Trophoblast cell (in vitro differentiated cells and primary cell): ENCODE measurements at regions not wholly inside any gene's neighbourhood (a gene's known extent, or its start where the extent isn't known, plus 50 kb on each side); places are given as distances from the start of the nearest gene placed in this dataset.

Experiments
- DNase-seq, 2 donors: peaks; one replicate each; pipeline ENCODE4 v3.0.0-alpha.2; 2016
- H2AFZ ChIP-seq: 2 replicates; pipeline ENCODE4 v1.6.1; 2013; ENCODE audit warnings: low read length, moderate library complexity, mild to moderate bottlenecking; ENCODE audit not compliant: insufficient read depth, poor library complexity
- H2AK5ac ChIP-seq: 2 replicates; pipeline ENCODE4 v1.6.1; 2013; ENCODE audit warnings: mild to moderate bottlenecking, low read length
- H2BK120ac ChIP-seq: 2 replicates; pipeline ENCODE4 v1.6.1; 2013; ENCODE audit warnings: low read length, mild to moderate bottlenecking, moderate library complexity; ENCODE audit not compliant: insufficient read depth, poor library complexity
- H2BK12ac ChIP-seq: 2 replicates; pipeline ENCODE4 v1.6.1; 2013; ENCODE audit warnings: mild to moderate bottlenecking, low read length, moderate library complexity
- H2BK5ac ChIP-seq: 2 replicates; pipeline ENCODE4 v1.6.1; 2013; ENCODE audit warnings: low read length, low read depth, moderate library complexity, mild to moderate bottlenecking; ENCODE audit not compliant: poor library complexity
- H3K14ac ChIP-seq: 2 replicates; pipeline ENCODE4 v1.6.1; 2013; ENCODE audit warnings: mild to moderate bottlenecking, low read length
- H3K18ac ChIP-seq: 2 replicates; pipeline ENCODE4 v1.6.1; 2013; ENCODE audit warnings: mild to moderate bottlenecking, low read length
- H3K23ac ChIP-seq: 2 replicates; pipeline ENCODE4 v1.6.1; 2013; ENCODE audit warnings: low read length
- H3K27ac ChIP-seq: 2 replicates; pipeline ENCODE4 v1.5.1; 2013; ENCODE audit warnings: low read depth, mild to moderate bottlenecking, inconsistent platforms, low read length, moderate library complexity
- H3K27me3 ChIP-seq: 2 replicates; pipeline ENCODE4 v1.6.1; 2013; ENCODE audit warnings: inconsistent platforms, mild to moderate bottlenecking, low read length, moderate library complexity; ENCODE audit not compliant: insufficient read depth
- H3K36me3 ChIP-seq, 2 experiments: 1 replicate in 1 of 2; 2 replicates in 1 of 2; pipeline ENCODE4 v1.6.1; 2013; ENCODE audit warnings: low read length in 2 of 2, mild to moderate bottlenecking in 2 of 2, moderate library complexity in 1 of 2; ENCODE audit not compliant: insufficient read depth in 2 of 2, control insufficient read depth in 1 of 2
- H3K4ac ChIP-seq: 2 replicates; pipeline ENCODE4 v1.6.1; 2013; ENCODE audit warnings: low read depth, mild to moderate bottlenecking, low read length, moderate library complexity
- H3K4me1 ChIP-seq, 2 experiments: 1 replicate in 1 of 2; 2 replicates in 1 of 2; pipeline ENCODE4 v1.6.1; 2013; ENCODE audit warnings: low read length in 2 of 2, mild to moderate bottlenecking in 2 of 2, moderate library complexity in 1 of 2; ENCODE audit not compliant: insufficient read depth in 2 of 2, control insufficient read depth in 1 of 2
- H3K4me2 ChIP-seq: 2 replicates; pipeline ENCODE4 v1.6.1; 2013; ENCODE audit warnings: inconsistent platforms, mild to moderate bottlenecking, low read length, moderate library complexity
- H3K4me3 ChIP-seq: 2 replicates; pipeline ENCODE4 v1.5.1; 2013; ENCODE audit warnings: mild to moderate bottlenecking, low read depth, low read length, inconsistent platforms
- H3K79me1 ChIP-seq: one replicate; pipeline ENCODE4 v1.6.1; 2013; ENCODE audit warnings: low read length
- H3K79me2 ChIP-seq: 2 replicates; pipeline ENCODE4 v1.6.1; 2013; ENCODE audit warnings: low read length, mild to moderate bottlenecking; ENCODE audit not compliant: control insufficient read depth, insufficient read depth, poor library complexity
- H3K9ac ChIP-seq: 2 replicates; pipeline ENCODE4 v1.6.1; 2013; ENCODE audit warnings: mild to moderate bottlenecking, low read length
- H3K9me3 ChIP-seq: 2 replicates; pipeline ENCODE4 v1.6.1; 2013; ENCODE audit warnings: low read depth, mild to moderate bottlenecking, control low read depth, inconsistent platforms, low read length; ENCODE audit not compliant: insufficient read depth
- H4K12ac ChIP-seq: 2 replicates; pipeline ENCODE4 v1.6.1; 2013; ENCODE audit warnings: low read depth, mild to moderate bottlenecking, low read length, moderate library complexity
- H4K8ac ChIP-seq: 2 replicates; pipeline ENCODE4 v1.6.1; 2013; ENCODE audit warnings: low read depth, mild to moderate bottlenecking, low read length, moderate library complexity
- H4K91ac ChIP-seq: one replicate; pipeline ENCODE4 v1.6.1; 2013; ENCODE audit warnings: low read depth, mild to moderate bottlenecking, low read length, moderate library complexity
- whole genome bisulfite sequencing: extraction: QIAGEN DNeasy Blood & Tissue Kit; methylation state at CpG from one replicate; pipeline ENCODE4 v1.1.7; 2013; ENCODE audit warnings: missing lambda C conversion rate; ENCODE audit not compliant: insufficient read length, insufficient coverage; ENCODE audit errors: extremely low coverage; 5-methylcytosine and 5-hydroxymethylcytosine counted together

- Histone ChIP-seq H2BK5ac (no peak overlapping the region), H3K27me3 (no peaks in the 10 kb centered on the region), H3K4ac (no peak overlapping the region), H2AFZ (no peak overlapping the region), H3K27ac (no peak overlapping the region), H2BK12ac (no peak overlapping the region), H2BK120ac (no peak overlapping the region), H3K9ac (no peak overlapping the region), H3K9me3 (no peaks in the 10 kb centered on the region), H3K14ac (no peak overlapping the region), H4K12ac (no peak overlapping the region), H2AK5ac (no peak overlapping the region), H3K36me3 (no peaks in the 10 kb centered on the region), H4K8ac (no peak overlapping the region), H3K23ac (no peak overlapping the region), H3K79me2 (no peaks in the 10 kb centered on the region), H3K4me3 (no peak overlapping the region), H3K79me1 (no peaks in the 10 kb centered on the region), H3K4me1 (no peaks in the 10 kb centered on the region), H3K18ac (no peak overlapping the region), H4K91ac (no peak overlapping the region), H3K4me2 (no peak overlapping the region)
- WGBS: no CpG with 5 or more reads among the region's 6 CpGs
- no peak for DNase-seq
Observed at GRCh38 chrX:9267415-9267814, 197.4 kb upstream of the TBL1X start.

- Histone ChIP-seq H2BK5ac (no peak overlapping the region), H3K18ac (no peak overlapping the region), H4K8ac (no peak overlapping the region), H3K9me3 (no peaks in the 10 kb centered on the region), H3K79me2 (no peaks in the 10 kb centered on the region), H3K36me3 (no peaks in the 10 kb centered on the region), H3K4me3 (no peak overlapping the region), H3K4me2 (no peak overlapping the region), H3K9ac (no peak overlapping the region), H3K4ac (no peak overlapping the region), H2AK5ac (no peak overlapping the region), H4K12ac (no peak overlapping the region), H3K27ac (no peak overlapping the region), H3K14ac (no peak overlapping the region), H2BK120ac (no peak overlapping the region), H3K23ac (no peak overlapping the region), H2AFZ (no peak overlapping the region), H3K79me1 (no peaks in the 10 kb centered on the region), H4K91ac (no peak overlapping the region), H2BK12ac (no peak overlapping the region), H3K27me3 (no peaks in the 10 kb centered on the region), H3K4me1 (no peaks in the 10 kb centered on the region)
- WGBS: no CpG with 5 or more reads among the region's 4 CpGs
- peak; percentile 12 to 67 for DNase-seq
Observed at GRCh38 chrX:9269134-9269533, 195.7 kb upstream of the TBL1X start.

- Histone ChIP-seq H3K4ac (no peak overlapping the region), H3K9ac (no peak overlapping the region), H2BK12ac (no peak overlapping the region), H3K36me3 (no peaks in the 10 kb centered on the region), H4K8ac (no peak overlapping the region), H3K79me1 (no peaks in the 10 kb centered on the region), H2AFZ (no peak overlapping the region), H3K18ac (no peak overlapping the region), H3K23ac (no peak overlapping the region), H3K27me3 (no peaks in the 10 kb centered on the region), H3K27ac (no peak overlapping the region), H3K14ac (no peak overlapping the region), H3K79me2 (no peaks in the 10 kb centered on the region), H4K91ac (no peak overlapping the region), H2BK120ac (no peak overlapping the region), H4K12ac (no peak overlapping the region), H2AK5ac (no peak overlapping the region), H3K4me3 (no peak overlapping the region), H2BK5ac (no peak overlapping the region), H3K9me3 (no peaks in the 10 kb centered on the region), H3K4me1 (no peaks in the 10 kb centered on the region), H3K4me2 (no peak overlapping the region)
- no peak for DNase-seq
- no CpG with 5 or more reads among the region's 13 CpGs for WGBS
Observed at GRCh38 chrX:9271789-9272525, 192.9 kb upstream of the TBL1X start.

GRCh38 chrX:9273744-9274143, 191.1 kb upstream of the TBL1X start:
- Histone ChIP-seq H3K4me1 (no peaks in the 10 kb centered on the region), H3K79me2 (no peaks in the 10 kb centered on the region), H2AFZ (no peak overlapping the region), H3K27me3 (no peaks in the 10 kb centered on the region), H4K8ac (no peak overlapping the region), H2BK12ac (no peak overlapping the region), H3K14ac (no peak overlapping the region), H3K4me2 (no peak overlapping the region), H3K4ac (no peak overlapping the region), H2AK5ac (no peak overlapping the region), H2BK5ac (no peak overlapping the region), H3K36me3 (no peaks in the 10 kb centered on the region), H3K9me3 (no peaks in the 10 kb centered on the region), H3K4me3 (no peak overlapping the region), H2BK120ac (no peak overlapping the region), H4K91ac (no peak overlapping the region), H3K18ac (no peak overlapping the region), H3K79me1 (no peaks in the 10 kb centered on the region), H3K27ac (no peak overlapping the region), H4K12ac (no peak overlapping the region), H3K9ac (no peak overlapping the region), H3K23ac (no peak overlapping the region)
- no peak for DNase-seq
- 100% methylated on average over 1 of the region's 1 CpG for WGBS
